ENCODE measurements at regions not wholly inside any gene's neighbourhood (a gene's known extent, or its start where the extent isn't known, plus 50 kb on each side); places are given as distances from the start of the nearest gene placed in this dataset.

DNA sequence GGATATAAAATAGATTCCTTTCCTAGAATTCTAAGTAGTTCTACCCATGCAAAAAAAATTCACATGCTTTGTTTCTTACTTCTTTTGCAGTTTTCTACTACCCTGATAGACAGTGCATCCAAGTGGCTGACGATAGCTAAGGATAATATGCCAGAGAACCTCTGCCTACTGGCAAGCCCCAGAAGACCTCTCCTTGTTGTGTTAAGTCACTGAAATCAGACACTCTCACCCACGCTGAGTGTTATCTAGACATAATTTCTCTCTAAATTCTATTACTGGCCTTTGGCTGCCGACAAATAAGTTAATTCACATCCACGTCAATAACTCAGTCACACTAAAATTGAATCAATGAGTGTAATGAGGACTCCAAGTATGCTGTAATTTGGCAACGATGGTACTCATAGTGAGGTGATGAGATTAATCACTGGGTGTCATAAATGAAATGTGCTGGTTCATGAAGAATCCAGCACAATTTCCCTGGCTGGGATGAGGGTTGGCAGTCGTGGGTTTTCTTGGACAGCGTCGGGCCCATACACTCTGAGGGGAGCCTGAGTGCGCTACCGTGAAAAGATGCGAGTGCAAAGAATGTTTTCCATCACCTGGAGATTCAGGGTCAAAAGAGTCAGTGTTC, 354.8 kb upstream of the TMEM132C start:
- ChIA-PET CTCF (no interaction called here), POLR2A (no interaction called here)
- no peak for DNase-seq
- H3K27ac Mint-ChIP-seq = no peak overlapping the region
- H3K9me3 Mint-ChIP-seq = peaks cover 2% of the 10 kb centered on the region
- H3K27me3 Mint-ChIP-seq = no peaks in the 10 kb centered on the region
- H3K4me1 Mint-ChIP-seq = no peaks in the 10 kb centered on the region
- no peaks in the 10 kb centered on the region for H3K36me3 Mint-ChIP-seq (ENCODE audit: low read depth)
- H3K4me3 Mint-ChIP-seq = no peak overlapping the region
- no peak for TF ChIP-seq CTCF (IDR thresholded peaks at IDR 0.05)
- no peak for ATAC-seq (ENCODE audit: low read depth)
- intact Hi-C loops (cut with micrococcal nuclease) = no loop called here

GRCh38 chr12:127923501-127923900, 343.5 kb upstream of the TMEM132C start:
- CTCF ChIA-PET = no interaction called here
- no peak for ATAC-seq (ENCODE audit: low read depth)
- Mint-ChIP-seq H3K27ac (no peak overlapping the region), H3K9me3 (peaks cover 2% of the 10 kb centered on the region), H3K4me3 (no peak overlapping the region), H3K27me3 (no peaks in the 10 kb centered on the region), H3K36me3 (ENCODE audit: low read depth) (no peaks in the 10 kb centered on the region), H3K4me1 (no peaks in the 10 kb centered on the region)
- no peak for DNase-seq
- intact Hi-C loops (cut with micrococcal nuclease) = no loop called here
- TF ChIP-seq CTCF (IDR thresholded peaks at IDR 0.05) = no peak
- POLR2A ChIA-PET = no interaction called here

DNA sequence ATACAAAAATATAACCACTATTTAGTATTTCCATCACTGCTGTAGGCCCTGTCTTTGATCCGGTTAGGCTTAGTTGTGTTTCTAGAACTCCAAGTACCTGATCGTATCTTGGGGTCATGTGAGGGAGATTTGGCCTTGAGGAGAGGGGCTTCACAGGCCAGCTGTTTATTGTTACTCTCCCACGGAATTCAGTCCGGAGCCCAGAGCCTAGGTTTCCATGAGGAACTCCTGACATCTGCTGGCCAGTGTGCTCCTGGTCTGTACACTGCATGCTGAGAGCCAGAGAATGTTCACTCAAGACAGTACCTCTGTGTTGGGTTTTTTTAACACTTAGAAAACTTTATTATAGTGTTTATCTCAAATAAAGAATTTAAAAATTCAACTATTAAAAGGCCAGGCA, 341.0 kb upstream of the TMEM132C start:
- Mint-ChIP-seq H3K4me1 (no peaks in the 10 kb centered on the region), H3K27me3 (no peaks in the 10 kb centered on the region), H3K4me3 (no peak overlapping the region), H3K9me3 (peaks cover under 1% of the 10 kb centered on the region), H3K27ac (no peak overlapping the region), H3K36me3 (ENCODE audit: low read depth) (no peaks in the 10 kb centered on the region)
- ATAC-seq (ENCODE audit: low read depth) (no peak), DNase-seq (no peak)
- intact Hi-C loops (cut with micrococcal nuclease) = no loop called here
- POLR2A ChIA-PET = no interaction called here
- TF ChIP-seq CTCF (IDR thresholded peaks at IDR 0.05) = no peak
- CTCF ChIA-PET = no interaction called here

GRCh38 chr12:127928178-127928577, 338.8 kb upstream of the TMEM132C start:
- Mint-ChIP-seq H3K9me3 (no peaks in the 10 kb centered on the region), H3K27me3 (no peaks in the 10 kb centered on the region), H3K4me1 (no peaks in the 10 kb centered on the region), H3K27ac (no peak overlapping the region), H3K36me3 (ENCODE audit: low read depth) (no peaks in the 10 kb centered on the region), H3K4me3 (no peak overlapping the region)
- ATAC-seq (ENCODE audit: low read depth) (no peak), DNase-seq (no peak)
- POLR2A ChIA-PET = no interaction called here
- intact Hi-C loops (cut with micrococcal nuclease) = no loop called here
- CTCF ChIA-PET = no interaction called here
- TF ChIP-seq CTCF (IDR thresholded peaks at IDR 0.05) = no peak

GRCh38 chr12:127928615-127929571, 338.1 kb upstream of the TMEM132C start:
- Mint-ChIP-seq H3K9me3 (no peaks in the 10 kb centered on the region), H3K4me3 (no peak overlapping the region), H3K36me3 (ENCODE audit: low read depth) (no peaks in the 10 kb centered on the region), H3K4me1 (no peaks in the 10 kb centered on the region), H3K27me3 (no peaks in the 10 kb centered on the region), H3K27ac (no peak overlapping the region)
- intact Hi-C loops (cut with micrococcal nuclease) = no loop called here
- DNase-seq (no peak), ATAC-seq (ENCODE audit: low read depth) (no peak)
- CTCF ChIA-PET = interaction anchor here (0.7 kb wide), 1 partner anchor 853 kb away, joined by 3 read pairs; no protein-coding TSS in a partner anchor
- no peak for TF ChIP-seq CTCF (IDR thresholded peaks at IDR 0.05)
- POLR2A ChIA-PET = no interaction called here

Data from activated B cell treated with CpG ODN at 0.5 μM for 24 hours (primary cell).